NT2/D1 (cell line): ENCODE measurements at regions not wholly inside any gene's neighbourhood (a gene's known extent, or its start where the extent isn't known, plus 50 kb on each side); places are given as distances from the start of the nearest gene placed in this dataset.

Source experiments
- SUZ12 ChIP-seq: IDR thresholded peaks from 2 replicates; pipeline ENCODE4 v1.6.1; 2011; ENCODE audit not compliant: insufficient read length, insufficient read depth; ENCODE audit errors: extremely low read depth
- ZNF274 ChIP-seq: IDR thresholded peaks from 2 replicates; pipeline ENCODE4 v1.6.1; 2011; ENCODE audit warnings: mild to moderate bottlenecking, low read depth, low read length

DNA sequence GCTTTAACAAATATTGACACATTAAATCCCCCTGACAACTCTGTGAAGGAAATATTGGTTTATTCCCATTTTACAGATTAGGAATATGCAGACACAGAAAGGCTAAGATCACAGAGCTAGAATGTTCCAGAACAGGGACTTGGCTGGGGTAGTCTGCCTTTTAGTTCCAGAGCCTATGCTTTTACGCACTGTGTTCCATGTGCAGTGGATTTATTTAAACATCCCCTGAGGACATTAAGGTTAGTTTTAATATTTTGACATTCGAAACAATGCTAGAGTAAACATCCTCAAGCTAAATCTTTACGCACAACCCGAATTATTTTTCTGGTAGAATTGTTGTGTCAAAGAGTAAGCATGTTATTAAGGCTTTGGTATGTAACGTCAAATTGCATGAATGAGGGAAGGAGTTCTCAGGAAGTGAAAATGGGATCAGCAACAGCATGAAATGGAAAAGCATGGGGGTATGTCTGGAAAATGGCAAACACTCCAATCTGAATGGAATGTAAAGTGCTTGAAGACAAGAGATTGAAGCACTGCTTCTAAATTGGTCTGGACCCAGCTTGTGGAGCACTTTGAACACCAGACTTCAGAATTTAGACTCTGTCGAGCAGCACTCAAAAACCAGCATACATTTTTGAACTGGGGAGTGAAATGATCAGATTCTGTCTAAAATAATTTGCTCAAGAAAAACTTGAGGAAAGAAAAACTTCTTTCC is 429.9 kb downstream of the CD83 start:
- TF ChIP-seq ZNF274: no peak
- TF ChIP-seq SUZ12: no peak
